ENCODE measurements at regions not wholly inside any gene's neighbourhood (a gene's known extent, or its start where the extent isn't known, plus 50 kb on each side); places are given as distances from the start of the nearest gene placed in this dataset.

- TF ChIP-seq CTCF (conservative IDR thresholded peaks at IDR 0.05; ENCODE audit: low read depth, low read length) (no peak), EZH2 (IDR thresholded peaks at IDR 0.05; ENCODE audit: low read length, unreplicated experiment) (no peak), EZH2phosphoT487 (IDR thresholded peaks at IDR 0.05; ENCODE audit: borderline replicate concordance, low read length) (no peak)
Observed at GRCh38 chr2:128436479-128437203, 118.0 kb upstream of the HS6ST1 start.
